Astrocyte (in vitro differentiated cells and primary cell): ENCODE measurements at regions not wholly inside any gene's neighbourhood (a gene's known extent, or its start where the extent isn't known, plus 50 kb on each side); places are given as distances from the start of the nearest gene placed in this dataset.

Experiments used
- DNase-seq: peaks from one replicate; pipeline ENCODE4 v3.0.0-alpha.2; 2010; ENCODE audit warnings: low read depth
- FAIRE-seq: peaks from 2 replicates; lab custom pipeline; 2011; peaks lifted over from hg19 to GRCh38; lab: Jason Lieb, UNC
- H2AFZ ChIP-seq: 2 replicates; pipeline ENCODE4 v1.6.0; 2012; ENCODE audit warnings: low read depth, low read length, inconsistent platforms
- H3K27ac ChIP-seq: 2 replicates; pipeline ENCODE4 v1.5.1; 2011; ENCODE audit warnings: low read depth, low read length, inconsistent platforms
- H3K27me3 ChIP-seq: 2 replicates; pipeline ENCODE4 v1.6.0; 2011; ENCODE audit warnings: low read length, inconsistent platforms; ENCODE audit not compliant: insufficient read depth
- H3K36me3 ChIP-seq: 2 replicates; pipeline ENCODE4 v1.5.1; 2011; ENCODE audit warnings: low read length, inconsistent platforms; ENCODE audit not compliant: insufficient read depth
- H3K4me1 ChIP-seq: 2 replicates; pipeline ENCODE4 v1.5.1; 2011; ENCODE audit warnings: low read length, inconsistent platforms; ENCODE audit not compliant: insufficient read depth
- H3K4me2 ChIP-seq: 2 replicates; pipeline ENCODE4 v1.6.0; 2012; ENCODE audit warnings: low read length, inconsistent platforms
- H3K4me3 ChIP-seq: 2 replicates; pipeline ENCODE4 v1.5.1; 2011; ENCODE audit warnings: low read depth, mild to moderate bottlenecking, low read length, inconsistent platforms; ENCODE audit not compliant: insufficient read depth
- H3K79me2 ChIP-seq: 2 replicates; pipeline ENCODE4 v1.6.0; 2012; ENCODE audit warnings: mild to moderate bottlenecking, low read length, inconsistent platforms; ENCODE audit not compliant: insufficient read depth
- H3K9ac ChIP-seq: 2 replicates; pipeline ENCODE4 v1.6.0; 2012; ENCODE audit warnings: mild to moderate bottlenecking, low read length, inconsistent platforms
- H3K9me3 ChIP-seq: 2 replicates; pipeline ENCODE4 v1.5.1; 2012; ENCODE audit warnings: low read depth, mild to moderate bottlenecking, low read length, inconsistent platforms; ENCODE audit not compliant: insufficient read depth
- H4K20me1 ChIP-seq: 2 replicates; pipeline ENCODE4 v1.6.0; 2012; ENCODE audit warnings: low read length, inconsistent platforms; ENCODE audit not compliant: insufficient read depth
- H3K27ac Mint-ChIP-seq: one replicate; pipeline ENCODE4 v1.8.0; 2021; ENCODE audit warnings: mild to moderate bottlenecking, mixed read lengths; ENCODE audit not compliant: unreplicated experiment
- H3K27me3 Mint-ChIP-seq: one replicate; pipeline ENCODE4 v1.8.0; 2021; ENCODE audit warnings: low read depth, mixed read lengths; ENCODE audit not compliant: unreplicated experiment
- H3K36me3 Mint-ChIP-seq: one replicate; pipeline ENCODE4 v1.8.0; 2021; ENCODE audit warnings: low read depth, mixed read lengths; ENCODE audit not compliant: unreplicated experiment
- H3K4me1 Mint-ChIP-seq: one replicate; pipeline ENCODE4 v1.8.0; 2021; ENCODE audit warnings: low read depth, mixed read lengths; ENCODE audit not compliant: unreplicated experiment
- H3K4me3 Mint-ChIP-seq: one replicate; pipeline ENCODE4 v1.8.0; 2021; ENCODE audit warnings: mild to moderate bottlenecking, moderate library complexity, mixed read lengths; ENCODE audit not compliant: unreplicated experiment
- H3K9me3 Mint-ChIP-seq: one replicate; pipeline ENCODE4 v1.8.0; 2021; ENCODE audit warnings: mild to moderate bottlenecking, mixed read lengths; ENCODE audit not compliant: unreplicated experiment
- CTCF ChIP-seq: IDR thresholded peaks from 2 replicates; pipeline ENCODE4 v1.5.1; 2011; ENCODE audit warnings: low read depth, mild to moderate bottlenecking, inconsistent platforms, low read length, moderate library complexity; ENCODE audit not compliant: insufficient read depth
- EZH2 ChIP-seq: IDR thresholded peaks from 2 replicates; pipeline ENCODE4 v1.6.1; 2012; ENCODE audit warnings: mild to moderate bottlenecking, low read length, inconsistent platforms; ENCODE audit not compliant: insufficient read depth

DNA sequence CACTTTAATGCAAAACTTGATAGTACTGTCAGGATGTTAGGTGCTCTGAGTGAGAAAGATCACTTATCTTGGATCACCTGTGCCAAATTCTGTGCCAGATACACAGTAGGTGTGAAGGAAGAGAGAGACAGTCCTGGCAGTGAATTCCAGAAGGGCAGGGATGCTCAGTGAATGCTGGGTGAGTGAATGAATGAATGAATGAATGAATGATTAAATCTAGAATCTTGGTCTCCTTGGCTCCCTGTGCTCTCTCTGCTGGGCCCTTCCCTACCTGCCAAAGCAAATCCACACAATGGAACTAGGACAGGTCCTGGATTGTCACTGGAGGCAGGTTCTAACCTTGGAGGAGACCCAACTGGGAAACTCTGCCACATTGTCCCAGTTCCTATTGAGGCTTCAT, 117.5 kb upstream of the CXCL14 start:
- no peaks in the 10 kb centered on the region for H3K36me3 ChIP-seq
- Mint-ChIP-seq H3K36me3 (no peaks in the 10 kb centered on the region), H3K27ac (no peak overlapping the region), H3K9me3 (no peaks in the 10 kb centered on the region), H3K4me3 (no peak overlapping the region), H3K27me3 (peaks cover 19% of the 10 kb centered on the region), H3K4me1 (peaks cover 12% of the 10 kb centered on the region)
- no peak overlapping the region for H3K4me2 ChIP-seq
- no peak overlapping the region for H2AFZ ChIP-seq
- H3K9me3 ChIP-seq: no peaks in the 10 kb centered on the region
- DNase-seq: no peak
- peaks cover 4% of the 10 kb centered on the region for H3K27me3 ChIP-seq
- no peak for TF ChIP-seq EZH2
- no peak for TF ChIP-seq CTCF
- H3K9ac ChIP-seq: no peak overlapping the region
- H3K27ac ChIP-seq: no peak overlapping the region
- no peaks in the 10 kb centered on the region for H4K20me1 ChIP-seq
- no peak overlapping the region for H3K4me3 ChIP-seq
- H3K79me2 ChIP-seq: no peaks in the 10 kb centered on the region
- no peaks in the 10 kb centered on the region for H3K4me1 ChIP-seq
- FAIRE-seq: no peak

GRCh38 chr5:135695656-135696313, 117.0 kb upstream of the CXCL14 start:
- Histone ChIP-seq H3K27ac (no peak overlapping the region), H2AFZ (no peak overlapping the region), H3K27me3 (peaks cover 4% of the 10 kb centered on the region), H3K9me3 (no peaks in the 10 kb centered on the region), H3K79me2 (no peaks in the 10 kb centered on the region), H3K4me2 (no peak overlapping the region), H3K36me3 (no peaks in the 10 kb centered on the region), H3K4me3 (no peak overlapping the region), H3K9ac (no peak overlapping the region), H3K4me1 (no peaks in the 10 kb centered on the region), H4K20me1 (no peaks in the 10 kb centered on the region)
- H3K27me3 Mint-ChIP-seq: peaks cover 24% of the 10 kb centered on the region
- H3K9me3 Mint-ChIP-seq: no peaks in the 10 kb centered on the region
- no peak overlapping the region for H3K4me3 Mint-ChIP-seq
- DNase-seq: no peak
- no peak overlapping the region for H3K27ac Mint-ChIP-seq
- no peak for FAIRE-seq
- H3K4me1 Mint-ChIP-seq: peaks cover 12% of the 10 kb centered on the region
- no peaks in the 10 kb centered on the region for H3K36me3 Mint-ChIP-seq
- TF ChIP-seq EZH2: no peak
- TF ChIP-seq CTCF: no peak

DNA sequence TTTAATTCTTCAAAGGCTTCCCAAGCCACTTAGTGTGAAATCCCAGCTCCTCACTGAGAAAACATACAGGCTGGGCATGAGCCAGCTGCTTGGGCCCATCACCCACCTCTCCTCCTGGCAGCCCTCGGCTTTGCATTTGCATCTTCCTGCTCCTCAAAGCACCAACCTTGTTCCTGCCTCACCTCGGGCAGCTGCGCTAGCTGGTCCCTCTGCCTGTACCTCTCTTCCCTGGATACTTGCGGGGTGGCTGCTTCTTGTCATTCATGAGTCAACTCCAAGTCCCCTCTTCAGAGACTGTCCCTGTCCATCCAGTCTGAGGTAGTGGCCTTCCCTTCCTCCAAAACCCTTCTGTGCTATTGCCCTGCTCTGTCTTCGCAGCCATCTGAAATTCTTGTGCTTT, 116.1 kb upstream of the CXCL14 start:
- Mint-ChIP-seq H3K36me3 (no peaks in the 10 kb centered on the region), H3K9me3 (no peaks in the 10 kb centered on the region), H3K27me3 (peaks cover 32% of the 10 kb centered on the region), H3K27ac (no peak overlapping the region), H3K4me3 (no peak overlapping the region), H3K4me1 (peaks cover 12% of the 10 kb centered on the region)
- no peaks in the 10 kb centered on the region for H3K79me2 ChIP-seq
- H3K4me1 ChIP-seq: no peaks in the 10 kb centered on the region
- FAIRE-seq (no peak), DNase-seq (no peak)
- H3K4me3 ChIP-seq: no peak overlapping the region
- H2AFZ ChIP-seq: no peak overlapping the region
- H3K9me3 ChIP-seq: no peaks in the 10 kb centered on the region
- no peak overlapping the region for H3K27ac ChIP-seq
- peaks cover 4% of the 10 kb centered on the region for H3K27me3 ChIP-seq
- H3K4me2 ChIP-seq: no peak overlapping the region
- no peaks in the 10 kb centered on the region for H3K36me3 ChIP-seq
- H4K20me1 ChIP-seq: no peaks in the 10 kb centered on the region
- no peak overlapping the region for H3K9ac ChIP-seq
- TF ChIP-seq EZH2 (no peak), CTCF (no peak)
